NCI-H1092 treated with DMSO at 0.1 percent for 48 hours (cell line): ENCODE measurements at regions not wholly inside any gene's neighbourhood (a gene's known extent, or its start where the extent isn't known, plus 50 kb on each side); places are given as distances from the start of the nearest gene placed in this dataset.

Experiments used
- DNase-seq: peaks from one replicate; lab custom pipeline; 2025; lab: John Stamatoyannopoulos, UW

DNA sequence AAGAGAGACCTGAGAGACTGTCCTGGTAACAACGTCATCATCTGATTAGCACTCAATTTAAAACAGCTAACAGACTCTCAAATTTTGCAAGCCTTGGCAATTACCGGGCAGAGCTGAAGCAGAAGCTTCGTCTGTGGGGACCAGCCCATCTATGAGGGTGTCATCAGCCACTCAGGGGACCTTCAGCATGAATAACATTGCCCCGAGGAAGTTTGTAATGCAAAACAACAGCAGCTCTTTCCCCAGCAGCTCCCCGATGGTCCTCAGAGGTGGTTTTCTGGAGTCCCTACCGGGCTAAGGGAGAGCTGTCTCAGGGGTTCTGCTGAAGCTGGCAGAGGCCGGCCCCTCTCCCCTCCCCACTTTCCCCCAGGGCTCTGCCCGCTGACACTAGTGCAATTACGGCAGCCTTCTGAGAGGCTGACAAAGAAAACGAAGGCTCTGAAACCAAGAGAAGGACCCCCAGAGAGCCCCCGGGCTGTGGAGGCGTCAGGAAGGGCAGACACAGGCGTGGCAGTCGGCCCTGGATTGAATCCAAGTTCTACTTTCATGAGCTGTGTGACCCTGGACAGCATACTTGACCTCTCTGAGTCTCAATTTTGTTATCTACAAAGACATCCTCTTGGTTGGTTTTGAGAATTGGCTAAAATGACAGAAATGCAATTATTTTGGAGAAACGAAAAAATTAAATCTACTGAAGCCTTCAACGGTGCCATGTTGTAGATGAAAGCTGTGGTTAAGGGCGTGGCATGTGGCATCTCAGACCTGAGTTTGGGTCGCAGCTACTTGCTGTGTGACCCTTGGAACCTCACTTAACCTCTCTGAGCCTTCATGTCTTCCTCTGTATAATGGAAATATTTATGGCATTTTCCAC is 102.1 kb upstream of the TLE3 start:
- no peak for DNase-seq

DNA sequence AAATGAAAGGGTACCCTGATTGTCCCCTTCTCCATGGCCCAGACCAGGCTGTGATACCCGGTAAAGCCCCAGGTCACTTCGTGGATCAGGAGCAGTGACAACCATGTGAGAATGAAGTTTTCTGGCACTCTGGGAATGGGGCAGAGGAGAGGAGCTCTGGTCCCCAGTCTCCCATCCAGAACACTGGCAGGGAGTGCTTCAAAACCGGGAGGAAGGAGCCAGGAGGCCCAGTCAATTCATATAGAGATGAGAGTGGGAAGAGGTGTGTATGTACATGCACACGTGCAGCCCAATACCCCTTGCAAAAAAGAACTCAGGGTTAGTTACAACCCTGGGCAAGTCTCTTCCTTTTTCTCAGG is 101.4 kb upstream of the TLE3 start:
- DNase-seq = no peak

DNA sequence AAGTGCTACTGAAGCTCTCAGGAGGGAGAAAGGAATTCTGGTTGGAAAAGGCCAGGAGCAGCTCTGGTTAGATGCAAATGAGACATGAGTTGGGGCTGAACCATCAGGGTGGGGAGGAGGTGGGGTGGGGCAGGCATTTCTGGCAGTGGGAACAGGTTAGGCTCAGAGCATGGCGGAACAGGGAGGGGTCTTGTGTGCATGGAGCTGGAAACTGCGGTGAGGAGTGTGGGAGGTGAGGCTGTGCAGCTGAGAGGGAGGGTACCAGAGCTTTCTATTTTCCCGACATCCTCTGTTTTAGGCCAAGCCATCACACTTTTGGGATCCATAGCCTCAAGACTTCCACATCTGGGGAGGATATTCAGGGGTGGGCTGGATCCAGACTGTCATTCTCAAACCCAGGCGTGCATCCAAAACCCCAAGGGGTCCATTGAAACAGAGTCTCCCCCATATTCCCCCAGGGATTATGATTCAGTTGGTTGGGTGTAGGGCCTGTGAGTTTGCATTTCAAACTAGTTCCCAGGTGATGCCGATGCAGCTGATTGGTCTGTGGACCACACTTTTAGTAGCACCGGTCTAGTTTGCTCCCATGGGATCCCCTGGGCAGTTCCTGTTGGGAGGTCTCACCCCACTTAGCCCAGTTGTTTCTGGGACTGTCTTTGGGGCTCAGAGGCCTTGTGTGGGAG is 100.9 kb upstream of the TLE3 start:
- no peak for DNase-seq

DNA sequence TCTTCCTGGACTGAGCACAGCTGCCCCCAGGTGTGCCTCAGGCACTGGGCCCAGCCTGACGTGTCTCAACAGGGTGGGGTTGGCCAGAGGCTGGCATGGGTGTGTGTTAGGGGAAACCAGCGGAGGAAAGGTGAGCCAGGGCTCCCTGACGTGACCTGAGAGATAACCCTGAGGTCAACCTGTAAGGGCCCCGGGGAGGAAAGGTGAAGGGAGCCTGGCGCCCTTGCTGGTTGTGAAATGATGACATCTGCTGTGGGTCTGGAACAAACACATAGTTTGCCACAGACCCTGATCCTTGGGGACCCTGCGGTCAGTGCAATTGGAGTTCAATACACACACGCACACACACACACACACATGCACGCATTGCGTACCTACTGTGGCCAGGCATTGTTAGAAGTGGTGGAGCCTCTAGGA is 100.2 kb upstream of the TLE3 start:
- no peak for DNase-seq

GRCh38 chr15:70197318-70197944 is 99.7 kb upstream of the TLE3 start:
- no peak for DNase-seq

DNA sequence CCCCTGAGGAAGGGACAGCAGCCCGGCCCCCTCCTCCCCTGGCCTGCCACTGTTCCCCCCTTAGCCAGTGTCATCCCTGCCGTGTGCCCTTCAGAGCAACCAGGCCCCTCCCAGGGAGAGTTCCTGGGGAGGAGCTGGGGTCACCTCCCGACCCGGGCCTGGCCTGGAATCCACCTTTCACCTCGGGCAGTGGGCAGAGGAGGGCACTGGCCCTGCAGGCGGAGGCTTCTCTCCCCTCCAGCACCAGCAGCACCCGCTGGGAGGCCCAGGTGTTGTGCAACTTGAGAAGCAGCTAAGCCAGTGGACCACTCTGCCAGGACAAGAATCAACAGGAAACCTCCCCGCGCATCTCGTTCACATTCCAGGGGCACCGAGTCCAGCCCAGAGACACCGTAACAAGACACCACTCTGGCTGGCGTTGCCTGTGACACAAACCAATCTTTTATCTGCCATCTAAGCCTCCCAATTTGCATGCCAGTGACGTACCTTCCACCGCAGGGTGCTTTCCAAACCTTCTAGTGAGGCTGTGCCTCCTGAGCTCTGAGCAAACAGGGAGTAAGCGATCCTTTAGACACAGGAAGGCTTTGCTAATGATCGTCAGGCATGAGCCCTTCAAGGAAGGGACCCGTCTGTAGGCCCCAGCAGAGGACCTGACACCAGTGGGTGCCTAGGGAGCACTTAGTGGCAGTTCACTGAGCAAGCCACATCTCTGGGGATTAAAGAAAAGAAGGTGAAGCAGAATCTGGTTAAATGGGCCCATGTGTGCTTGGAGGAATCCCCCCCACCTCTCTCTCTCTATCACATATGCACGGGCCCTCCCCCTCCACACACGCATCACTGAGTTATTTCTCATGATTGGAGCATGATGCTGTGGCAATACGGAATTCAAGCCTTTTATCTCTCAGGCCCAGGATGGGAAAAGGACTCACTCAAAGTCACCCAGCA is 98.9 kb upstream of the TLE3 start:
- DNase-seq = peak; percentile 76

- DNase-seq = no peak
These were observed 98.0 kb upstream of the TLE3 start for GRCh38 chr15:70195587-70196305.

- no peak for DNase-seq
These were observed 97.5 kb upstream of the TLE3 start for GRCh38 chr15:70195171-70195570.

- no peak for DNase-seq
These were observed 96.5 kb upstream of the TLE3 start for GRCh38 chr15:70194266-70194665.

DNA sequence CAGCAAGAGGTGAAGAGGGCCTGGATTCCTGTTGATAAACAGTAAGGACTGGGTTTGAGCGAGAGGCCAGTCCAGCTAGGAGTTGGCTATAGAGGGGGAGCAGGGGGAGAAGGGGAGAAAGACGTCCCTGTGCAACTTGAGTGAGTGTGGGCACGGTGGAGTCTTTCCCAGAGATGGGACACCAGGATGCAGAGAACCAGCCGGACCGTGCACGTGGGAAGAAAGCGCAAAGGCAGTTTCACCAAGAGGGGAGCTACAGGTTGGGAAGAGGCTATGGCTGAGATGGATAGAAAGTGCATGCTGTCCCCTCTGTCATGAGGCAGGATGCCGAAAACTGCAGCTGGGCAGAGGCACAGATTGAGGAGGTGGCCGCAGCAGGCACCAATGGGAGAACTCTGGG is 96.0 kb upstream of the TLE3 start:
- DNase-seq = no peak

- no peak for DNase-seq
These were observed 94.8 kb upstream of the TLE3 start for GRCh38 chr15:70192490-70192889.

GRCh38 chr15:70192041-70192440 is 94.3 kb upstream of the TLE3 start:
- DNase-seq = no peak

GRCh38 chr15:70190965-70191364 is 93.2 kb upstream of the TLE3 start:
- no peak for DNase-seq

DNA sequence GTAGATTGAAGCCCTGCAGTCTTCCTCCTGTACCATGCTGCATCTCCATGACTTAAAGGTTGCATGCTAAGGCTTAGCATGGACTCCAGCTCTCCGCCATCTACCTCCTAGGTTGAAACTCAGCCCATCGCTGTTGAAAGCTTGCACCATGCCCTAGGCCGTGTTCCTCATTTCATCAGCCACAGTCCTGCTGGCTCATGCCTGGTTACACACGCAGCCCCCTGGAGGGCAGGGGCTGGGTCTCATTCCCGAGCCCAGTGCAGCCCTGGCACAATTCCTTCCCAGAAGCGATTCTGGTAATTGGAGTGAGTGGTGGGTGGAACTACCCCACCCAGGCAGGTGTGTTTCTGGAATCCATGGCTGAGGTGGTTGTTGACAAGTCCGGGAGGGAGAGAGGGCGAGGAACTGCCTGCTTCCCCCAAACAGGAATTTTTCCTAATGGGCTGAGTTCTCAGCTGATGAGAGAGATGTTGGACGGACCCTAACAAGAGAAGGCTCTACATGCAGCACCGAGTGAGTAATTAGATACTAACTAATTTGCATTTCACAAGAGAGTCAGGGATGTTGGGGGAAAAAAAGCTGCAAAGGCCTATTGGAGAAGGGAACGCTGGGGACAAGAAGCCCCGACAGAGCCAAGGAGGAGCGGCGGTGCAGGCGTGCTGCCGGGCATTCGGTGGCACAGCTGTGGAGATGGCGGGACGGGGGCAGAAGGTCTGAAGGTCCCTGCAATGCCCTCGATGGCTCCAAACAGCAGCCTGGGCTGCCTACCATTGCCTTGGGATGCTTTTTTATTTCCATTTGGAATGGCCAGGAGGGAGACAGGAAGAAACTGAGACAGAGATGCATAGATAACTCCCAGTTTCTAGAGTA is 92.3 kb upstream of the TLE3 start:
- no peak for DNase-seq

- DNase-seq = no peak
These were observed 90.6 kb upstream of the TLE3 start for GRCh38 chr15:70188286-70188685.

GRCh38 chr15:70187331-70187730 is 89.6 kb upstream of the TLE3 start:
- DNase-seq = no peak

DNA sequence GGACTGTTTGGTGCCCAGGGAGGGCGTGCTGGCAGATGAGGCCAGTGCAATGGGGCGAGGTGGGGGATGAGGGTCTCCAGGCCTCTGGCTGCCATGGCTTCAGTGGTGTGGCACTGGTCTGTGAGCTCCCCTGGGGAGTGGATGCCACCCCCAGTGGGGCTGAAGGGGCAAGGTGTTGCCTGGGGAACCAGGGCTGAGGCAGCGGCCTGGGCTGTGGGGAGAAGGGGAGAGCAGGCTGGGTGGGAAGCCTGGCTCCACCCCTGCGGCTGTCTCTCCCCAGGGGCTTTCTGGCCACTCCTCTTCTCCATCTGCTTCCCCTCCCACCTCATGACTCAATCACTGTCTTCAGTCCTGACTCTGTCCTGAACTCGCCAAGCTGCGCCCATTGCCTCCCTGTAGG is 88.4 kb upstream of the TLE3 start:
- DNase-seq = no peak

DNA sequence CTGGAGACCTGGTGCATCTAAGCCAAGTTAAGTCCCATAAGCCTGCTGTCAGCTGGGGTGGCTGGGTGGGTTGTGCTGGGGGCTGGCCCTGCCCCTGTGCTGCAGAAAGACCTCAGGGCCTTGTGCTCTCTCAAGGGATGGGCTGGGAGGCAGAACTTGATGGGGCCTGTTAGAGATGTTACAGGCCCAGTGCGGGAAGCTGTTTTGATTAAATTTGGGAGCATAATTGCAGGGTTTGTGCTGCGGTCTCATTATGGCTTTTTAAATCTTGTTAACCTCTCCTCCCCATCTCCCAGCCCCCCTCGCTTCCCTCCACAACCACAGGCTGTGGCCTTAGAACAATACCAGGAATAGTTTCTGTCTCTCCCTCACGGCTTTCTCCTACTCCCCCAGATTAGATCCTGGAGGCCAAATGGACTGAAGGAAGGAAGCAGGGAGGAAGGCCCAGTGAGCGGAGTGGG is 87.6 kb upstream of the TLE3 start:
- no peak for DNase-seq

GRCh38 chr15:70182858-70183695 is 85.4 kb upstream of the TLE3 start:
- no peak for DNase-seq
